ENCODE measurements at regions not wholly inside any gene's neighbourhood (a gene's known extent, or its start where the extent isn't known, plus 50 kb on each side); places are given as distances from the start of the nearest gene placed in this dataset.

- TF ChIP-seq CHD7 (IDR thresholded peaks at IDR 0.05; ENCODE audit: insufficient replicate concordance, low read length) (no peak), SIRT6 (IDR thresholded peaks at IDR 0.05; ENCODE audit: low read length) (no peak), RFX5 (IDR thresholded peaks at IDR 0.05; ENCODE audit: borderline replicate concordance, low read depth, low read length) (no peak), TBP (IDR thresholded peaks at IDR 0.05; ENCODE audit: low read depth, low read length) (no peak), NANOG (IDR thresholded peaks at IDR 0.05; ENCODE audit: insufficient read depth, low read depth, low read length, poor library complexity, severe bottlenecking) (no peak), NRF1 (IDR thresholded peaks at IDR 0.05; ENCODE audit: low read depth, low read length) (no peak), SIN3A (conservative IDR thresholded peaks at IDR 0.05 in 1 of 2, IDR thresholded peaks at IDR 0.05 in 1 of 2; ENCODE audit: low read depth in 1 of 2, low read length in 2 of 2) (no peak)
Observed at GRCh38 chr14:53716578-53716977, 240.0 kb downstream of the BMP4 start (continued).

All from H1 (cell line).